IPS-18a (cell line): ENCODE measurements at regions not wholly inside any gene's neighbourhood (a gene's known extent, or its start where the extent isn't known, plus 50 kb on each side); places are given as distances from the start of the nearest gene placed in this dataset.

ENCODE experiments used
- H3K27ac ChIP-seq: one replicate; pipeline ENCODE4 v1.5.1; 2013; ENCODE audit warnings: low read length
- H3K27me3 ChIP-seq: one replicate; pipeline ENCODE4 v1.6.1; 2013; ENCODE audit warnings: mild to moderate bottlenecking, low read length; ENCODE audit not compliant: control insufficient read depth, insufficient read depth
- H3K36me3 ChIP-seq: one replicate; pipeline ENCODE4 v1.6.1; 2013; ENCODE audit warnings: low read depth, low read length; ENCODE audit not compliant: control insufficient read depth
- H3K4me1 ChIP-seq: one replicate; pipeline ENCODE4 v1.6.1; 2013; ENCODE audit warnings: low read depth, low read length; ENCODE audit not compliant: control insufficient read depth
- H3K4me3 ChIP-seq: one replicate; pipeline ENCODE4 v1.5.1; 2013; ENCODE audit warnings: low read length
- H3K9ac ChIP-seq: one replicate; pipeline ENCODE4 v1.6.1; 2013; ENCODE audit warnings: mild to moderate bottlenecking, low read length, moderate library complexity
- H3K9me3 ChIP-seq: one replicate; pipeline ENCODE4 v1.6.1; 2013; ENCODE audit warnings: low read depth, low read length; ENCODE audit not compliant: control insufficient read depth

- no peak overlapping the region for H3K27ac ChIP-seq
- H3K36me3 ChIP-seq = no peaks in the 10 kb centered on the region
- H3K9me3 ChIP-seq = no peaks in the 10 kb centered on the region
- no peaks in the 10 kb centered on the region for H3K27me3 ChIP-seq
- no peaks in the 10 kb centered on the region for H3K4me1 ChIP-seq
- H3K9ac ChIP-seq = no peak overlapping the region
- H3K4me3 ChIP-seq = no peak overlapping the region
Observed at GRCh38 chr4:177952723-177953122, 510.5 kb upstream of the AGA start.

- Histone ChIP-seq H3K36me3 (no peaks in the 10 kb centered on the region), H3K27me3 (no peaks in the 10 kb centered on the region)
Observed at GRCh38 chr4:177957596-177958360, 515.5 kb upstream of the AGA start.

GRCh38 chr4:177960566-177960965 lies 518.3 kb upstream of the AGA start:
- Histone ChIP-seq H3K9me3 (no peaks in the 10 kb centered on the region), H3K9ac (no peak overlapping the region), H3K4me3 (no peak overlapping the region), H3K4me1 (no peaks in the 10 kb centered on the region), H3K27me3 (no peaks in the 10 kb centered on the region), H3K36me3 (no peaks in the 10 kb centered on the region), H3K27ac (no peak overlapping the region)

More at GRCh38 chr4:177957596-177958360, 515.5 kb upstream of the AGA start:
- Histone ChIP-seq H3K9me3 (no peaks in the 10 kb centered on the region), H3K4me3 (no peak overlapping the region), H3K4me1 (no peaks in the 10 kb centered on the region), H3K9ac (no peak overlapping the region), H3K27ac (no peak overlapping the region)

DNA sequence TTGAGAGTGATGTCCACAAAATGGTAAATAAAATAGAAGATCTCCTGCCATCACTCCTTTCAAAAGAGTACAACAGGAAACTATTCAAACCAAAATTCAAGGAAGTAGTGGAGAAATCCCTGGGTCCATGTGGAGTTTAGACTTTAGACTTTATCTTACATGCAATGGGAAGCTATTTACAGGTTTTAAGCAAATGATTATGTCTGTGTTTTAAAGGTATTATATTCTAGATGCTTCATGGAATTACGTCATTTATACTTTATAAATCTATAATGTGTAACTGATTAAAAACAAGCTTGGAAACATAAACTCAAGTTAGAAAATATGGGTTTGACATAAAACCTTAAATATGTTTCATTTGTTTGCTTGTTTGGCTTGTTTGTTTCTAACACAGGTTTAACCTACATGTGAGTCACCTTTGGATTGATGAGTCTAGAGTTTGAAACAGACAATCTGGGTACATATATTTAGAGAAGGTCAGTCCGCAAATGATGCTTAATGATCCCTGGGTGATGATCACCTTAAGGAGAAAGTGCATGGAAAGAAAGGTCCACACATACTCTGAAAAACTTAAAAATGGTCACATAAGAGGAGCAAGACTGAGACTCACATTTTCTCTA lies 519.6 kb upstream of the AGA start:
- no peaks in the 10 kb centered on the region for H3K36me3 ChIP-seq
- H3K27ac ChIP-seq = no peak overlapping the region
- no peak overlapping the region for H3K9ac ChIP-seq
- H3K4me1 ChIP-seq = no peaks in the 10 kb centered on the region
- H3K9me3 ChIP-seq = no peaks in the 10 kb centered on the region
- H3K4me3 ChIP-seq = no peak overlapping the region
- H3K27me3 ChIP-seq = no peaks in the 10 kb centered on the region

DNA sequence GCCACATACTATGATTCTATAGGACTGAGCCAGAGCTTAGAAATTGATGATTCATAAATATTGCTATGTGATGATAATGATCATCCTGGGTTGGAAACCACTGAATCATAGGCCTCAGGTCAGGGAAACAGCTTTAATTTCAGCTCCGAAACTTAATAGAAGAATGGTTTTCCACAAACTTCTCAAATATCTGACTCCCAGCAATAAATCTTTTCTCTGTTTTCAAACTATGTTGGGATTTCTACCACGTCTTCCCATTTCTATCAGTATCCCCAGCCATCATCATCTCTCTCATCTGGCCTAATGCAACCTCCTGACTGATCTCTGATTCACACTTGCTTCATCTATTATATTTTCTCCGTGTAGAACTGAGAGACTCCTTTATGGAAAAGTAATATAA lies 521.8 kb upstream of the AGA start:
- Histone ChIP-seq H3K4me3 (no peak overlapping the region), H3K9me3 (no peaks in the 10 kb centered on the region), H3K9ac (no peak overlapping the region), H3K27me3 (no peaks in the 10 kb centered on the region), H3K36me3 (no peaks in the 10 kb centered on the region), H3K27ac (no peak overlapping the region), H3K4me1 (no peaks in the 10 kb centered on the region)

DNA sequence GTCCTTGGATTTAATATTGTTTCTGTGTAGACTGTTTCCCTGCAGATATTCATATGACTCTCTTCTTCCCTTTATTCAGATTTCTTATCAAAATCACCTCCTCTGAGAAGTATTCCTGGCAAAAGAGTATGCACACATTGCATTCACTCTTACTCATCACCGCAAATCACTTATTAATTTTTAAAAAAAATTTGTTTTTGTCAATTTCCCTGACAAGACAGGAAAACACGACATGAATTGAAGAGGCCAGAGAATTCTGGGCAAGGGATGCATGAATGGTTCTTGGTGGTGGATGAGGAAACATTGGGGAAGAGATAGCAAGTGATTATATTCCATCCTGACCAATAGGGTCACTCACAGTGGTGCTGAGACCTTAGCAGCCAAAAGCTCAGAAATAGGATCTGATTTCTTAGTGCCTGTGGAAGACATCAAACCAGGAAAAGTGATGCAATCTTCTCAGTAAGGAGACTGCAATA lies 522.5 kb upstream of the AGA start:
- H3K27ac ChIP-seq = no peak overlapping the region

DNA sequence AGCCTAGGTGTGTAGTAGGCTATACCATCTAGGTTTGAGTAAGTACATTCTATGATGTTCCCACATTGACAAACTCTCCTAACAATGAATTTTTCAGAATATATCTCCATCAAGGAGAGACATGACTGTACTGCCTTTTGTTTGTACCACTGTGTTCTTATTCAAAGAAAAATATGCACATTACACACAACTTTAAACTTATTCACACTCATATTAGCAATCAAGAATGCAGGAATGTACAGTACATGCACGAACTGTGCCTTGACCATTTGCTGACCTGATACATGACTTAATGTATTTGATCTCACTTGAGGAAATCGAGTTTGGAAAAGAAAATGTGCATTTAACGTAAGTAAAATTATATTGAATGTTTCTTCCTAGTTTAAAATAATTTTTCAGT lies 525.1 kb upstream of the AGA start:
- H3K4me3 ChIP-seq = no peak overlapping the region
- H3K27ac ChIP-seq = no peak overlapping the region
- no peaks in the 10 kb centered on the region for H3K36me3 ChIP-seq
- no peak overlapping the region for H3K9ac ChIP-seq
- no peaks in the 10 kb centered on the region for H3K4me1 ChIP-seq
- H3K9me3 ChIP-seq = no peaks in the 10 kb centered on the region
- no peaks in the 10 kb centered on the region for H3K27me3 ChIP-seq

More for the DNA sequence above, 522.5 kb upstream of the AGA start:
- Histone ChIP-seq H3K9me3 (no peaks in the 10 kb centered on the region), H3K27me3 (no peaks in the 10 kb centered on the region), H3K4me3 (no peak overlapping the region), H3K36me3 (no peaks in the 10 kb centered on the region), H3K9ac (no peak overlapping the region), H3K4me1 (no peaks in the 10 kb centered on the region)

DNA sequence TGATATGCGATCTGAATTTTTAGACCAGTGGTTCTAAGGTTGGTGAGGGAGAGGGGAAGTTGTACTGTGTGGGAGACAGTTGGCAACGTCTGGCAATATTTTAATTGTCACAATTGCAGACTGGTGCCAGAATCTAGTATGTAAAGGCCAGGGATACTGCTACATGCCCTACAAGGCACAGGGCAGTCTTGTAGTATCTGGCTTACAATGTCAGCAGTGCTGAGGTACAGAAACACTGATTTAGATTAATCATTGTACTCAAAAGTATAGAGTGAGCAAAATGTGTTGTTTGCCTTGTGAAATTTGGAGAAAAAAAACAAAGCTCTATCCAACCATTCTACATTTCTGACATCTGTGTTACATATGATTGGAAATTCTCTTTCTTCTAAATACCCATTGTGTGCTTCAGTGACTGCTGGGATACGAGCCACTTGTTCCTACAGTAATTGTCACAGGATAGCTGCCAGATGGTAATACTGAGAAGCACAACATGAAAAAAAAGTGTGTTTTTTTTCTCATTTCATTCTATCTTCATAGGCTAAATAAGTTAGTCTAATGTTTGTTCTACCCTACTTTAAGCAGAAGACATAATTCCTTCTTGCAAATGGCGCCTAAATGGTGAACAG lies 526.7 kb upstream of the AGA start:
- Histone ChIP-seq H3K9ac (no peak overlapping the region), H3K9me3 (no peaks in the 10 kb centered on the region), H3K36me3 (no peaks in the 10 kb centered on the region), H3K27ac (no peak overlapping the region), H3K4me3 (no peak overlapping the region), H3K4me1 (no peaks in the 10 kb centered on the region), H3K27me3 (no peaks in the 10 kb centered on the region)

- H3K9me3 ChIP-seq = no peaks in the 10 kb centered on the region
- H3K36me3 ChIP-seq = no peaks in the 10 kb centered on the region
Observed at GRCh38 chr4:177974461-177974860, 532.2 kb upstream of the AGA start.

GRCh38 chr4:177975315-177975987 lies 533.2 kb upstream of the AGA start:
- Histone ChIP-seq H3K36me3 (no peaks in the 10 kb centered on the region), H3K27me3 (no peaks in the 10 kb centered on the region), H3K4me1 (no peaks in the 10 kb centered on the region), H3K27ac (no peak overlapping the region), H3K9ac (no peak overlapping the region), H3K4me3 (no peak overlapping the region), H3K9me3 (no peaks in the 10 kb centered on the region)

More at GRCh38 chr4:177974461-177974860, 532.2 kb upstream of the AGA start:
- H3K27me3 ChIP-seq = no peaks in the 10 kb centered on the region
- H3K4me3 ChIP-seq = no peak overlapping the region
- no peak overlapping the region for H3K9ac ChIP-seq
- no peak overlapping the region for H3K27ac ChIP-seq
- no peaks in the 10 kb centered on the region for H3K4me1 ChIP-seq

DNA sequence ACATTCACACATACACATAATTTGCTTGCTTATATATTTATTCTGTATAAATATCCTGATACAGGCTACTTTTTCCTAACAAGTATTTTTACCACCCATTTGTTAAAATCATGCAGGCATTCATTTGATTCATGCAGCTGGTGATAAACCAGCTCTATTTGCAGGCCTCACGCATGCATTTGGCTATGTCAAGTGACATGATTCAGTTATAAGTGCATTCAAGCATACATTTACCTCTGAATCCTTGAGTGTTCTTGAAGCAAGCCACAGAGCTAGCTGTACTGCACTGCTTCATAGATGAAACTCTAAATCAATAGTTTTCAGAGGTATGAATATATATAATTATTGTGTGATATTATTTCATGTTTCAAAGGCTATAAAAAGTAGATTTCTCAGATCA lies 544.0 kb upstream of the AGA start:
- Histone ChIP-seq H3K9me3 (no peaks in the 10 kb centered on the region), H3K4me3 (no peak overlapping the region), H3K27ac (no peak overlapping the region), H3K9ac (no peak overlapping the region), H3K27me3 (no peaks in the 10 kb centered on the region), H3K36me3 (no peaks in the 10 kb centered on the region), H3K4me1 (peaks cover 12% of the 10 kb centered on the region)
